AG09309 (cell line): ENCODE measurements at regions not wholly inside any gene's neighbourhood (a gene's known extent, or its start where the extent isn't known, plus 50 kb on each side); places are given as distances from the start of the nearest gene placed in this dataset.

Source experiments
- DNase-seq: peaks from one replicate; pipeline ENCODE4 v3.0.0-alpha.2; 2010; ENCODE audit warnings: low read depth
- H3K4me3 ChIP-seq: 2 replicates; pipeline ENCODE4 v1.5.1; 2011; ENCODE audit warnings: mild to moderate bottlenecking, low read depth, low read length, moderate library complexity; ENCODE audit not compliant: control insufficient read depth
- CTCF ChIP-seq: IDR thresholded peaks from 2 replicates; pipeline ENCODE4 v1.5.1; 2011; ENCODE audit warnings: mild to moderate bottlenecking, low read depth, low read length, inconsistent platforms; ENCODE audit not compliant: insufficient read depth, control insufficient read depth; ENCODE audit errors: missing control alignments

DNA sequence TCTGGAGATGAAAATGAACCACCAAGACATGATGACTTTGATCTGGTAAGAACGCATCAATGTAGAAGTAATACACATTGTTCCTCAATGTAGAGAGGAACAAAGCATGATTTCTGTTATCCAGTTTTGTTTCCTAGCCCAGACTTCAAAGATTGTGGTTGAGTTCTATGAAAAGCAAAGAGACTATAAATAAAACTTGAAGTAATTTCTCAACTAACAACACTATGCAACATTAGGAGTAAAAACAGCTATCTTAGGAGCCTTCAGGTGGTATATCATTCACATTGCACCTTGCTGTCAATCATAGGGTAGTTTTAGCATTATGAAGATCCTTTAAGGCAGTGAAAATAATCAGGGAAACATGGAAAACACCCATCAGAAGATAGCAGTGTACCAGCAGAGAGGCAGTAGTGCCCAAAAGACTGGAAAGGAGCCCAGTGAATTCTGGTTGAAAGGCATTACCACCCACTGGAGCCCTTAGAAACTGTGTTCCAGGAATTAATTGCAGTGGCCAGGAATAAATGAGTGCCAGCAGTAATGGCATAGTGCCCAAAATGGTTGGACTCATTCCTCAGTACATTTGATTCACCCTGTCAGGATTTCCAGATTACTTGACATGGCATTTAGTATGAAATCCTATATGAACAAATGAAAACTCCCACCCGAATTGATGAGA is 300.7 kb upstream of the CXXC4 start:
- no peak overlapping the region for H3K4me3 ChIP-seq
- no peak for DNase-seq
- no peak for TF ChIP-seq CTCF

GRCh38 chr4:104811727-104812126 is 317.0 kb upstream of the CXXC4 start:
- DNase-seq = no peak
- no peak for TF ChIP-seq CTCF

GRCh38 chr4:104815665-104816064 is 321.0 kb upstream of the CXXC4 start:
- no peak for TF ChIP-seq CTCF
- H3K4me3 ChIP-seq = no peak overlapping the region
- DNase-seq = no peak

More at GRCh38 chr4:104811727-104812126, 317.0 kb upstream of the CXXC4 start:
- no peak overlapping the region for H3K4me3 ChIP-seq

GRCh38 chr4:104818579-104818978 is 323.9 kb upstream of the CXXC4 start:
- DNase-seq = no peak
- TF ChIP-seq CTCF = no peak
- H3K4me3 ChIP-seq = no peak overlapping the region

GRCh38 chr4:104826171-104826570 is 320.5 kb upstream of the TET2 start:
- DNase-seq = no peak
- H3K4me3 ChIP-seq = no peak overlapping the region
- no peak for TF ChIP-seq CTCF

DNA sequence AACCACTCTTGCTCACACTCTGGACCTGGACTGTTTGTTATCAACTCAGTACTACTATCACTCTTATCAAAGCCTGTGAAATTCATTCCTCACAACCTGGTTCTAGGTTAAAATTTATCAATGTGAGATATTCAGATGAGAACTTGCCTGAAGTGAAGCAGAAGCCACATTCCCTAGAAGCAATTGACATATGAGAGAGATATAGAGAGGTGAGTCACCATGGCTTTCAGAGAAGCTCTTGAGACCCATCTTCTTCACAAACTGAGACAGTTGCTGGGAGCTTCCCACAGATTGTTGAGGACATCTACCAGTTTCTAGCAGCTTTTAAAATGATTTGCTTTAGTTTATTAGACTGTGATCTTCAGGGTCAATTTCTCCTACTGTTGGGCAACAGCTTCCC is 316.9 kb upstream of the TET2 start:
- H3K4me3 ChIP-seq = no peak overlapping the region
- TF ChIP-seq CTCF = no peak
- DNase-seq = no peak

DNA sequence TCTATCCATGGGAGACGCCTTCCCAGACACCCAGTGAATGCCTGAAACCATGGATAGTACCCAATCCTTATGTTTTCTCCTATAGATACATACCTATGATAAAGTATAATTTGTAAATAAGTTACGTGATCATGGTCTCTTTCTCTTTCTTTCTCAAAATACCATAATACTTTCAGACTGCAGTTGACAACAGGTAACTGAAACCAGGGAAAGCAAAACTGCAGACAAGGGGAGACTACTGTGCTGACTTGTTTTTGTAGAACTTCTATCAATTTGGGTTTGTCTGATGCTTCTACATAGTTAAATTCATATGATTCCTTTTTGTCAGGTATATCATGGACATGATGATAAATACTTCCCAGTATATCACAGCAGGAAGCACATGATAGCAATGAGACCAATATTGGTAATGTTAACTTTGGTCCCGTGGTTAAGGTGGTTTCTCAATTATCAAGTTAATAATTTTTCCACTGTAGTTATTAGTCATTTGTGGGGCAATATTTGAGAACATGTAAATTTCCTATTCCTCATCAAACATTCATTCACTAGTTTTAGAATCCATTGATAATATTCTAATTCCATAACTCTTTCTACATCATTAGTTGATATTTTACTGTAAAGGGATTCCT is 298.0 kb upstream of the TET2 start:
- DNase-seq = no peak
- H3K4me3 ChIP-seq = no peak overlapping the region
- TF ChIP-seq CTCF = no peak
